Cardiac fibroblast (primary cell): ENCODE measurements at regions not wholly inside any gene's neighbourhood (a gene's known extent, or its start where the extent isn't known, plus 50 kb on each side); places are given as distances from the start of the nearest gene placed in this dataset.

ENCODE experiments used
- DNase-seq, 2 donors: peaks; one replicate each; pipeline versions ENCODE4 v3.0.0 to v3.0.0-alpha.2; 2010; ENCODE audit warnings: low read depth in 2 of 2
- H3K4me3 ChIP-seq, 2 donors: replicated peaks in 1 of 2; 1 replicate in 1 of 2; 2 replicates in 1 of 2; pipeline ENCODE4 v1.5.1; 2011; ENCODE audit warnings: low read depth in 2 of 2, low read length in 2 of 2, mild to moderate bottlenecking in 2 of 2, moderate library complexity in 1 of 2
- TF ChIP-seq, protein P1 (sequence below): IDR thresholded peaks from one replicate; pipeline ENCODE4 v1.5.1; 2011; ENCODE audit warnings: low read depth, mild to moderate bottlenecking, low read length, inconsistent platforms

DNA sequence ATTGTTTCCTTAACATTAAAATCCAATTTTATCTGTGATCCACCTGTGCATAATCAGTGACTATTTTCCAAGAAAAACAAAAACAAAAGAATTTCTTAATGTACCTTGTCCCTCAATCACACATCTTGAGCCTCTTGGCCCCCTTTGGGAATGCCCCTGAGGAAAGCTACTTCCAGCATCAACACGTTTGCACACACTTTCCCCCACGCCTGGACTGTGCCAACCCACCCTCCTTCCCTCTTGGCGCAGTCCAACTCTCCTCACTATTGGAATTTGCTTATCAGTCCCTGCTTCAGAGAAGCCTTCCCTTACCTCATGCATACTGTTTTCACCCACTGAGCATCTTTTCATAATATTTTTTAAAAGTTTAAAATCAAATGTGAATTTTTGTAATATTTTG lies 389.4 kb upstream of the NRSN1 start:
- H3K4me3 ChIP-seq, result no peak overlapping the region
- TF ChIP-seq, protein P1, sequence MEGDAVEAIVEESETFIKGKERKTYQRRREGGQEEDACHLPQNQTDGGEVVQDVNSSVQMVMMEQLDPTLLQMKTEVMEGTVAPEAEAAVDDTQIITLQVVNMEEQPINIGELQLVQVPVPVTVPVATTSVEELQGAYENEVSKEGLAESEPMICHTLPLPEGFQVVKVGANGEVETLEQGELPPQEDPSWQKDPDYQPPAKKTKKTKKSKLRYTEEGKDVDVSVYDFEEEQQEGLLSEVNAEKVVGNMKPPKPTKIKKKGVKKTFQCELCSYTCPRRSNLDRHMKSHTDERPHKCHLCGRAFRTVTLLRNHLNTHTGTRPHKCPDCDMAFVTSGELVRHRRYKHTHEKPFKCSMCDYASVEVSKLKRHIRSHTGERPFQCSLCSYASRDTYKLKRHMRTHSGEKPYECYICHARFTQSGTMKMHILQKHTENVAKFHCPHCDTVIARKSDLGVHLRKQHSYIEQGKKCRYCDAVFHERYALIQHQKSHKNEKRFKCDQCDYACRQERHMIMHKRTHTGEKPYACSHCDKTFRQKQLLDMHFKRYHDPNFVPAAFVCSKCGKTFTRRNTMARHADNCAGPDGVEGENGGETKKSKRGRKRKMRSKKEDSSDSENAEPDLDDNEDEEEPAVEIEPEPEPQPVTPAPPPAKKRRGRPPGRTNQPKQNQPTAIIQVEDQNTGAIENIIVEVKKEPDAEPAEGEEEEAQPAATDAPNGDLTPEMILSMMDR, result no peak
- DNase-seq, result no peak

DNA sequence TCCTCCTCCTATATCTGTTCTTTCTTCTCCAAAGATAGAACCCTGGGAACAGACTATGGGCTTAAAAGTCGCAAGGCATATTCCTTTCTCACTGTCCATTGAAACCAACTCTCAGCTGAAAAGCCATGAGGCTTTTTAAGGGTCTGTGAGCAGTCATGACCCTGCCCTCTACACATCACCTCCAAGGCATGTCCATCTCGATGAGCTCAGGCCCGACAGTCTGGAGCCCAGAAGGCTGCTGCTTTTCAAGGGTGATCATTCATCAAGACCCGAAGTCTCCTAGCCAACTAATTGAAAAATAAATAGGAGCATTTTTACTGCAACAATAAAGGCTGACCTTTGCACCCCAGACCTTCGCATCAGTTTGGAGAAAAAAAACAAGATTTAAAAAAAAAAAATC lies 378.8 kb upstream of the NRSN1 start:
- TF ChIP-seq, protein P1, result no peak
- DNase-seq, result no peak
- no peak overlapping the region for H3K4me3 ChIP-seq

GRCh38 chr6:23752414-23752813 lies 373.6 kb upstream of the NRSN1 start:
- H3K4me3 ChIP-seq, result no peak overlapping the region
- DNase-seq, result no peak
- TF ChIP-seq, protein P1, result no peak

DNA sequence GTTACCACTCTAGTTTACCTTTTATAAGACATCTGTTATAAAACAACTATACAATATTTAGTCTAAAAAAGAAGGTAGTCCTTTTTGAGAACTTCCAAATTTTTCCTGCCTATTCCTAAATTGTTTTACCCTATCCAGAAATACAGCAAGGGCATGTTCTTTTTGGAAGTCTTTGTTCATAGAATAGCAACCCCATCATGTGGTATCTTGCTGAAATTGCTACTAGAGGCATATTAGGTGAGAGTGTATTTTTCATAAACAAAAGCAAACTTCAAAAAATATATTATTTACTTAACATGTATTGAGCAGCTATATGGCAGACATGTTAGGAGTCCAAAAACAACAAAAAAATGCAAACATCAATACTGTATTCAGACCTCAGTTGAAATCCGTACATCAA lies 371.8 kb upstream of the NRSN1 start:
- no peak for DNase-seq
- no peak overlapping the region for H3K4me3 ChIP-seq
- TF ChIP-seq, protein P1, result no peak

DNA sequence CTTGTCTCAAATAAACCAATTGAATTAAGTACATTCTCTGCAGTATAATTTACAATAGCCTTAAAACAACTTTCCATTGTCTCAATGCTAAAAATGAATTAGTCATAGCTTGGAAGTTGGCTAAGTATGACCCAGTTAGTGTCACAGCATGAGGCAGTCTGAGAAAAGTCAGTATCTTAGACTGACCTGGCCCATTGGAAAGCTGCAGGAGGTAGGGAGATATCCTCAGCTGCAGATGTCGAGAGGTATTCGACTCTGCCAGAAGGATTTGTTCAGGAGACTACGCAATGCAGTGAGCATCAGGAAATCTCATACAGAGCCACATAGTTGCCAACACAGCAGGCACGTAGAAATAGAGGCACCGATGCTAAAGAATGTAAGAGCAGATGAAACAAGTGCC lies 350.9 kb upstream of the NRSN1 start:
- H3K4me3 ChIP-seq, result no peak overlapping the region
- TF ChIP-seq, protein P1, result no peak
- DNase-seq, result no peak

DNA sequence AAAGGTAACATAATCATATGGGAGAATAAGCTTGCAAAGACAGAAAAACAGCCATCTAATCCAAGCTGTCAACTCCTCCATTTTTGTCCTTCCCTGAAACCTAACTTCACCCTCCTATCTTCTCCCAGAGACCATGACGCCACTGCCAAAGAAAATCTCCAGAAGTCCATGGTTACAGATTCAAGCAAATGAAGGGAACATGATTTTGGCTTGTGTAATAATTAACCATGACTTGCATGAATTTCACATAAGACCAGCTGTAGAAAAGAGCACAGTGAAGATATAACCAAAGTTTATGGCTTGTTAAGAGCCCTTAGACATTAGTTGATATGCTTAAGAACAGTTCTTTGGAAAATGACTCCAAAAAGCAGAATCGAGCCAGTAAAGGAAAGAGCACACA lies 342.1 kb upstream of the NRSN1 start:
- TF ChIP-seq, protein P1, result no peak
- no peak overlapping the region for H3K4me3 ChIP-seq

GRCh38 chr6:23784301-23784919 lies 341.6 kb upstream of the NRSN1 start:
- DNase-seq, result no peak
- no peak overlapping the region for H3K4me3 ChIP-seq
- TF ChIP-seq, protein P1, result no peak

More for the DNA sequence above, 342.1 kb upstream of the NRSN1 start:
- no peak for DNase-seq
